Breast epithelium (tissue), 4 donors: ENCODE measurements at regions not wholly inside any gene's neighbourhood (a gene's known extent, or its start where the extent isn't known, plus 50 kb on each side); places are given as distances from the start of the nearest gene placed in this dataset.
A peak's percentile ranks its signal among the peaks of the same experiment; 100 is the strongest.

Experiments
- DNase-seq, 2 donors: peaks; one replicate each; pipeline ENCODE4 v3.0.0-alpha.2; 2019; ENCODE audit warnings: low spot score in 2 of 2
- H3K27ac ChIP-seq, 2 donors: fragments of 200-600 bp; sonication (generic) in 1 of 2; one replicate each; pipeline ENCODE4 v1.5.1; 2016 to 2019; ENCODE audit warnings: mild to moderate bottlenecking in 1 of 2
- H3K27me3 ChIP-seq, 2 donors: fragments of 200-600 bp; sonication (generic) in 1 of 2; one replicate each; pipeline versions ENCODE4 v1.5.1 to v1.6.0; 2017 to 2019; ENCODE audit warnings: control low read depth in 1 of 2, mild to moderate bottlenecking in 1 of 2
- H3K36me3 ChIP-seq: fragments of 200-600 bp; one replicate; pipeline ENCODE4 v1.5.1; 2019
- H3K4me1 ChIP-seq, 2 donors: fragments of 200-600 bp; sonication (generic); one replicate each; pipeline ENCODE4 v1.5.1; 2016 to 2019; ENCODE audit warnings: control low read depth in 1 of 2
- H3K4me3 ChIP-seq, 3 donors: fragments of 200-600 bp; sonication (generic); 1 replicate in 2 of 3; 2 replicates in 1 of 3; pipeline ENCODE4 v1.5.1; 2016 to 2019; ENCODE audit warnings: mild to moderate bottlenecking in 3 of 3, moderate library complexity in 2 of 3
- H3K9me3 ChIP-seq, 2 donors: fragments of 200-600 bp; sonication (generic) in 1 of 2; one replicate each; pipeline ENCODE4 v1.5.1; 2016 to 2019; ENCODE audit warnings: control low read depth in 1 of 2
- POLR2A ChIP-seq: fragments of 450-650 bp; IDR thresholded peaks from one replicate; pipeline ENCODE4 v1.6.1; 2016; ENCODE audit warnings: antibody characterized with exemption, mild to moderate bottlenecking, moderate library complexity
- POLR2AphosphoS5 ChIP-seq, 3 donors: sonication (generic); formaldehyde crosslinking; IDR thresholded peaks; one replicate each; pipeline ENCODE4 v1.6.1; 2017; ENCODE audit warnings: antibody characterized with exemption in 3 of 3
- intact Hi-C: fragments of 100-400 bp; cut with DNase I; formaldehyde crosslinking; loops from one replicate; pipeline ENCODE4 v1.15.1; 2023; ENCODE audit warnings: low total_unique reads
- TF ChIP-seq, protein P1 (sequence below), 3 donors: fragments of 450-650 bp; IDR thresholded peaks; one replicate each; pipeline ENCODE4 v1.5.1; 2016 to 2017; ENCODE audit warnings: antibody characterized with exemption in 3 of 3, mild to moderate bottlenecking in 3 of 3, moderate library complexity in 3 of 3

DNA sequence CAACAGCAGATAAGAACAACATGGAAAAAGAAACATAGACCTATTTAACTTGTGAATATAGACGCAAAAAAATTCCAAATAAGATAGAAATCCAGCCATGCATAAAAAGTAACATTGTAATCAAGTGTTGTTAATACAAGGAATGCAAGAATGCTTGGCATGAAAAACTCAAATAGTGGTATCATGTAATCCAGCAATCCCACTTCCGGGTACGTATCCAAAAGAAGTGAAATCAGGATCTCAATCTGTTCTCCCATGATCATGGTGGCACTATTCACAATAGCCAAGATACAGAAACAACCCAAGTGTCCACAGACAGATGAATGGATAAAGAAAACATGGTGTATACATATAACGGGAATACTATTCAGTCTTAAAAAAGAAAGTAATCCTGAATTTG lies 437.4 kb downstream of the ARHGEF28 start:
- H3K27me3 ChIP-seq: no peaks in the 10 kb centered on the region
- no peaks in the 10 kb centered on the region for H3K4me1 ChIP-seq
- H3K9me3 ChIP-seq: no peaks in the 10 kb centered on the region
- DNase-seq: no peak
- H3K27ac ChIP-seq: no peak overlapping the region
- no peaks in the 10 kb centered on the region for H3K36me3 ChIP-seq
- TF ChIP-seq POLR2AphosphoS5 (IDR thresholded peaks at IDR 0.05) (no peak), POLR2A (no peak)
- TF ChIP-seq, protein P1, sequence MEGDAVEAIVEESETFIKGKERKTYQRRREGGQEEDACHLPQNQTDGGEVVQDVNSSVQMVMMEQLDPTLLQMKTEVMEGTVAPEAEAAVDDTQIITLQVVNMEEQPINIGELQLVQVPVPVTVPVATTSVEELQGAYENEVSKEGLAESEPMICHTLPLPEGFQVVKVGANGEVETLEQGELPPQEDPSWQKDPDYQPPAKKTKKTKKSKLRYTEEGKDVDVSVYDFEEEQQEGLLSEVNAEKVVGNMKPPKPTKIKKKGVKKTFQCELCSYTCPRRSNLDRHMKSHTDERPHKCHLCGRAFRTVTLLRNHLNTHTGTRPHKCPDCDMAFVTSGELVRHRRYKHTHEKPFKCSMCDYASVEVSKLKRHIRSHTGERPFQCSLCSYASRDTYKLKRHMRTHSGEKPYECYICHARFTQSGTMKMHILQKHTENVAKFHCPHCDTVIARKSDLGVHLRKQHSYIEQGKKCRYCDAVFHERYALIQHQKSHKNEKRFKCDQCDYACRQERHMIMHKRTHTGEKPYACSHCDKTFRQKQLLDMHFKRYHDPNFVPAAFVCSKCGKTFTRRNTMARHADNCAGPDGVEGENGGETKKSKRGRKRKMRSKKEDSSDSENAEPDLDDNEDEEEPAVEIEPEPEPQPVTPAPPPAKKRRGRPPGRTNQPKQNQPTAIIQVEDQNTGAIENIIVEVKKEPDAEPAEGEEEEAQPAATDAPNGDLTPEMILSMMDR (IDR thresholded peaks at IDR 0.05): no peak
- intact Hi-C loops: no loop called here
- no peak overlapping the region for H3K4me3 ChIP-seq

DNA sequence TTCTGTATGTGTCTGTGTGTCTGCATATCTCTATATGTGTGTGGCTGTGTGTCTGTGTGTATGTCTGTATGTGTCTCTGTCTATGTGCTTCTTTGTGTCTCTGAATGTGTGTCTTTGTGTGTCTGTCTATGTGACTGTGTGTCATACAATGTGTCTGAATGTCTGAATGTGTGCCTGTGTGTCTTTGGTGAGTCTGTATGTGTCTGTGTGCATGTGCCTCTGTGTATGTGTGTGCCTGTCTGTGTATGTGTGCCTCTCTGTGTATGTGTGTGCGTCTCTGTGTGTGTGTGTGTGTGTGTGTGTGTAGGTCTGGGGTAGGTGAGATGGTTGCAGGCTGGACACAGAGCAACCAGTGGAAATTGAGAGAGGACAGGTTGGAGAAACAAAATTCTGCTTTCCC lies 435.3 kb downstream of the ARHGEF28 start:
- Histone ChIP-seq H3K27ac (no peak overlapping the region), H3K27me3 (no peaks in the 10 kb centered on the region), H3K9me3 (no peaks in the 10 kb centered on the region), H3K4me3 (no peak overlapping the region), H3K36me3 (no peaks in the 10 kb centered on the region), H3K4me1 (no peaks in the 10 kb centered on the region)
- no peak for DNase-seq
- intact Hi-C loops: no loop called here
- TF ChIP-seq, protein P1 (IDR thresholded peaks at IDR 0.05): no peak
- no peak for TF ChIP-seq POLR2A
- TF ChIP-seq POLR2AphosphoS5 (IDR thresholded peaks at IDR 0.05): no peak

DNA sequence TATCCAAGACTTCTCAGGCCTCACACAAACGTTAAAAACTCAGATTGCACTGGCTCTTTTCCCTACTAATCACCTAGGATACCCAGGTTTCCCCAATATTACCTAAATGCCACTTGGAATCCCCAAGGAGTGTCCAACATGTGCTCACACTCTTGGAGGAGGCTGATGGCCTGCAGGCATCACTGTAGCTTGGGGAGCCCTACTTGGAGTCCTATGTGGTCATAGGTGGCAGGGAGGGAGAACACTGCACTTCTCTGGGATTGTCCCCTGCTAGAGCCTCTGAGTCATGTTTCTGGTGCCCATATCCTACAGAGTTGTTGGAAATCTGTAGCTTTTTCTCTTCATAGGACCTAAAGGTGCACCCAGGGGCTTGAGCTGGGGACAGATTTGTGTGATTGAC lies 433.7 kb downstream of the ARHGEF28 start:
- Histone ChIP-seq H3K27ac (no peak overlapping the region), H3K27me3 (no peaks in the 10 kb centered on the region), H3K9me3 (no peaks in the 10 kb centered on the region), H3K36me3 (no peaks in the 10 kb centered on the region), H3K4me1 (no peaks in the 10 kb centered on the region), H3K4me3 (no peak overlapping the region)
- no peak for TF ChIP-seq POLR2A
- TF ChIP-seq, protein P1 (IDR thresholded peaks at IDR 0.05): no peak
- TF ChIP-seq POLR2AphosphoS5 (IDR thresholded peaks at IDR 0.05): no peak
- DNase-seq: no peak
- intact Hi-C loops: no loop called here

DNA sequence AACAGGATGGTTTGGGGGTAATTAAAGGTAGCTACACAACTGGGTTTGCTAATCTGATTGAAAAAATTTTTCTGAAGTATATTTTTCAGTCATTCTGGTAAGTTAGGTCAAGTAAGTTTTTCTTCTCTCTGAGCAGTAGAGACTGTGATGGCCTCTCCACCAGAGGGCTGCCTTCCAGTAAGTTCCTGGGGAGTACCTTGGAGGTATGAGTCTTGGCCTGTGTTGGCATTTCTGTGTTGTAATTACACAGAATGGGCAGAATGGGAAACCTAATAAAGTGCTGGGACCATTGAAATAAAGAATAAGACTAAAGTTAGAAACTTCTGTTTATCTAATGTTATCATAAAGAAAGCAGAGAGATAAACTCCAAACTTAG lies 430.8 kb downstream of the ARHGEF28 start:
- no peaks in the 10 kb centered on the region for H3K36me3 ChIP-seq
- H3K4me1 ChIP-seq: no peaks in the 10 kb centered on the region
- peak overlapping the region in 1 of 2 donors; percentile 0 for H3K27ac ChIP-seq
- H3K9me3 ChIP-seq: no peaks in the 10 kb centered on the region
- intact Hi-C loops: no loop called here
- H3K27me3 ChIP-seq: no peaks in the 10 kb centered on the region
- no peak for DNase-seq
- no peak for TF ChIP-seq POLR2A
- TF ChIP-seq, protein P1 (IDR thresholded peaks at IDR 0.05): peak in 2 of 3 donors; percentile 39 to 44
- TF ChIP-seq POLR2AphosphoS5 (IDR thresholded peaks at IDR 0.05): no peak
- H3K4me3 ChIP-seq: no peak overlapping the region

DNA sequence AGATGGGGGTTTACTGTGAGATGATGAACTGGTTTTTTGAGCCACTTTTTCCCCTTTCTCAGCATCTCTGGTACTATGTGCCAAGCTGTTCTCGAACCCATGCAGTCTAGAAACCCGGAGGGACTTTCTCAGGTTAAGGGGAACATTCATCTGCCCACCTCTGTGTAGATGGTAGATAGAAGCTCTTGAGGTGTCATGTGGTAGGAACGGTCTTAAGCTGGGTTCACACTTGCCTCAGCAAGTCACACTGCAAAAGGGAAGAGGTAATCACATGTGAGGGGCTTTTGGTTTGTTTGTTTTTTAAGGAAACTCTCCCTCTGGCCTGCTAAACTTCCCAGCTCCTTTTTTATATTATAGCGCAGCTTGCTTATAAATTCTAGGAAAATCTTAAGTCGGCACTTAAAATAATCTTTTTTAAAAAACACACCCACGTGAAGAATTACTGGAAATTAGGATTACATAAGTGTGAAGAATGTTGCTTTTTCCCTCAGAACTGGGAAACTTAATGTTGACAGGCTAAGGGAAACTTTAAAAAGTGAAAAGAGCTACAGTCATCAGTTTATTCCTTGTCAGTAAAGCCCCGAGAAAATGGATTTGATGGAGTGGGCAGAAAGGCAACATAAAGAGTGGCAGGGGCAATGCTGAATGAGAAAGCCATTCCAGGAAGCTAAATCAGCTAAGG lies 430.3 kb downstream of the ARHGEF28 start:
- Histone ChIP-seq H3K27ac (peak overlapping the region in 1 of 2 donors; percentile 0), H3K4me1 (no peaks in the 10 kb centered on the region), H3K9me3 (no peaks in the 10 kb centered on the region), H3K4me3 (no peak overlapping the region), H3K27me3 (no peaks in the 10 kb centered on the region), H3K36me3 (no peaks in the 10 kb centered on the region)
- no peak for DNase-seq
- intact Hi-C loops: no loop called here
- TF ChIP-seq, protein P1 (IDR thresholded peaks at IDR 0.05): no peak
- TF ChIP-seq POLR2A: no peak
